ENCODE measurements at regions not wholly inside any gene's neighbourhood (a gene's known extent, or its start where the extent isn't known, plus 50 kb on each side); places are given as distances from the start of the nearest gene placed in this dataset.

GRCh38 chr7:50920031-50920635 lies 137.4 kb upstream of the GRB10 start:
- no peak overlapping the region for H3K27ac ChIP-seq (ENCODE audit: low read depth in 1 of 2, low read length in 1 of 2)
- no peak for ATAC-seq (ENCODE audit: insufficient read depth, low FRiP score)
- H3K4me3 ChIP-seq = no peak overlapping the region
- WGBS, 2 donors = 46 to 59% methylated on average over 7 of the region's 7 CpGs
- no peaks in the 10 kb centered on the region for H3K36me3 ChIP-seq (ENCODE audit: control insufficient read depth in 4 of 4, insufficient read depth in 4 of 4, low read length in 4 of 4)
- H3K9me3 ChIP-seq (ENCODE audit: control insufficient read depth in 4 of 4, insufficient read depth in 3 of 4, low read length in 3 of 4) = no peaks in the 10 kb centered on the region
- DNase-seq = no peak
- peaks cover 0 to 2% (median 0%) of the 10 kb centered on the region in 5 donors for H3K4me1 ChIP-seq (ENCODE audit: control insufficient read depth in 5 of 5, insufficient read depth in 5 of 5, low read length in 5 of 5)
- TF ChIP-seq CTCF (IDR thresholded peaks at IDR 0.05; ENCODE audit: control extremely low read depth, extremely low read depth) = no peak
- H3K9ac ChIP-seq (ENCODE audit: insufficient read depth in 1 of 2, low read length in 2 of 2) = no peak overlapping the region
- no peaks in the 10 kb centered on the region for H3K27me3 ChIP-seq (ENCODE audit: control insufficient read depth in 3 of 3, insufficient read depth in 3 of 3, low read length in 2 of 3)

- ATAC-seq (ENCODE audit: insufficient read depth, low FRiP score) (no peak), DNase-seq (no peak)
- H3K9ac ChIP-seq (ENCODE audit: insufficient read depth in 1 of 2, low read length in 2 of 2) = no peak overlapping the region
- TF ChIP-seq CTCF (IDR thresholded peaks at IDR 0.05; ENCODE audit: control extremely low read depth, extremely low read depth) = no peak
- H3K4me3 ChIP-seq = no peak overlapping the region
- H3K27me3 ChIP-seq (ENCODE audit: control insufficient read depth in 3 of 3, insufficient read depth in 3 of 3, low read length in 2 of 3) = no peaks in the 10 kb centered on the region
- 63 to 65% methylated on average over 5 of the region's 5 CpGs for WGBS, 2 donors
- no peak overlapping the region for H3K27ac ChIP-seq (ENCODE audit: low read depth in 1 of 2, low read length in 1 of 2)
- H3K9me3 ChIP-seq (ENCODE audit: control insufficient read depth in 4 of 4, insufficient read depth in 3 of 4, low read length in 3 of 4) = no peaks in the 10 kb centered on the region
- no peaks in the 10 kb centered on the region for H3K36me3 ChIP-seq (ENCODE audit: control insufficient read depth in 4 of 4, insufficient read depth in 4 of 4, low read length in 4 of 4)
- H3K4me1 ChIP-seq (ENCODE audit: control insufficient read depth in 5 of 5, insufficient read depth in 5 of 5, low read length in 5 of 5) = peaks cover 0 to 2% (median 0%) of the 10 kb centered on the region in 5 donors
Measured at GRCh38 chr7:50915621-50916020, 132.9 kb upstream of the GRB10 start.

- peaks cover 0 to 2% (median 0%) of the 10 kb centered on the region in 5 donors for H3K4me1 ChIP-seq (ENCODE audit: control insufficient read depth in 5 of 5, insufficient read depth in 5 of 5, low read length in 5 of 5)
- H3K9ac ChIP-seq (ENCODE audit: insufficient read depth in 1 of 2, low read length in 2 of 2) = no peak overlapping the region
- H3K36me3 ChIP-seq (ENCODE audit: control insufficient read depth in 4 of 4, insufficient read depth in 4 of 4, low read length in 4 of 4) = no peaks in the 10 kb centered on the region
- H3K9me3 ChIP-seq (ENCODE audit: control insufficient read depth in 4 of 4, insufficient read depth in 3 of 4, low read length in 3 of 4) = no peaks in the 10 kb centered on the region
- no peak overlapping the region for H3K4me3 ChIP-seq
- 77 to 83% methylated on average over 3 of the region's 3 CpGs for WGBS, 2 donors
- DNase-seq (no peak), ATAC-seq (ENCODE audit: insufficient read depth, low FRiP score) (no peak)
- no peak for TF ChIP-seq CTCF (IDR thresholded peaks at IDR 0.05; ENCODE audit: control extremely low read depth, extremely low read depth)
- no peak overlapping the region for H3K27ac ChIP-seq (ENCODE audit: low read depth in 1 of 2, low read length in 1 of 2)
- H3K27me3 ChIP-seq (ENCODE audit: control insufficient read depth in 3 of 3, insufficient read depth in 3 of 3, low read length in 2 of 3) = no peaks in the 10 kb centered on the region
Measured at GRCh38 chr7:50914460-50914859, 131.8 kb upstream of the GRB10 start.
